ENCODE measurements at regions not wholly inside any gene's neighbourhood (a gene's known extent, or its start where the extent isn't known, plus 50 kb on each side); places are given as distances from the start of the nearest gene placed in this dataset.
A peak's percentile ranks its signal among the peaks of the same experiment; 100 is the strongest.

GRCh38 chr5:99070362-99070761, 141.6 kb upstream of the CHD1 start:
- H4K20me1 ChIP-seq (ENCODE audit: control insufficient read depth, extremely low read depth, insufficient read depth, low read length): no peaks in the 10 kb centered on the region
- no peaks in the 10 kb centered on the region for H3K79me2 ChIP-seq (ENCODE audit: control insufficient read depth, insufficient read depth, low read length)
- H3K27ac ChIP-seq (ENCODE audit: insufficient read depth, low read length): no peak overlapping the region
- H3K9ac ChIP-seq (ENCODE audit: insufficient read depth, low read length): no peak overlapping the region
- H3K4me1 ChIP-seq (ENCODE audit: control insufficient read depth, extremely low read depth, insufficient read depth, low read length): no peaks in the 10 kb centered on the region
- H3K27me3 ChIP-seq (ENCODE audit: control insufficient read depth, insufficient read depth, low read length): no peaks in the 10 kb centered on the region
- H3K36me3 ChIP-seq (ENCODE audit: control insufficient read depth, insufficient read depth, low read length): no peaks in the 10 kb centered on the region
- no peak for TF ChIP-seq EZH2 (IDR thresholded peaks at IDR 0.05; ENCODE audit: low read length, missing control alignments)
- TF ChIP-seq, protein P1, sequence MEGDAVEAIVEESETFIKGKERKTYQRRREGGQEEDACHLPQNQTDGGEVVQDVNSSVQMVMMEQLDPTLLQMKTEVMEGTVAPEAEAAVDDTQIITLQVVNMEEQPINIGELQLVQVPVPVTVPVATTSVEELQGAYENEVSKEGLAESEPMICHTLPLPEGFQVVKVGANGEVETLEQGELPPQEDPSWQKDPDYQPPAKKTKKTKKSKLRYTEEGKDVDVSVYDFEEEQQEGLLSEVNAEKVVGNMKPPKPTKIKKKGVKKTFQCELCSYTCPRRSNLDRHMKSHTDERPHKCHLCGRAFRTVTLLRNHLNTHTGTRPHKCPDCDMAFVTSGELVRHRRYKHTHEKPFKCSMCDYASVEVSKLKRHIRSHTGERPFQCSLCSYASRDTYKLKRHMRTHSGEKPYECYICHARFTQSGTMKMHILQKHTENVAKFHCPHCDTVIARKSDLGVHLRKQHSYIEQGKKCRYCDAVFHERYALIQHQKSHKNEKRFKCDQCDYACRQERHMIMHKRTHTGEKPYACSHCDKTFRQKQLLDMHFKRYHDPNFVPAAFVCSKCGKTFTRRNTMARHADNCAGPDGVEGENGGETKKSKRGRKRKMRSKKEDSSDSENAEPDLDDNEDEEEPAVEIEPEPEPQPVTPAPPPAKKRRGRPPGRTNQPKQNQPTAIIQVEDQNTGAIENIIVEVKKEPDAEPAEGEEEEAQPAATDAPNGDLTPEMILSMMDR (conservative IDR thresholded peaks at IDR 0.05 in 1 of 2, IDR thresholded peaks at IDR 0.05 in 1 of 2; ENCODE audit: low read depth in 1 of 2, low read length in 2 of 2): no peak
- no peak overlapping the region for H3K4me3 ChIP-seq (replicated peaks in 1 of 4; ENCODE audit: control extremely low read depth in 1 of 4, insufficient read depth in 1 of 4, low read depth in 3 of 4, low read length in 4 of 4)
- H3K4me2 ChIP-seq (ENCODE audit: extremely low read depth, insufficient read depth, low read length): no peak overlapping the region
- no peak overlapping the region for H2AFZ ChIP-seq (ENCODE audit: low read length)
- DNase-seq (ENCODE audit: low read depth in 2 of 2): no peak
- H3K9me3 ChIP-seq (ENCODE audit: control insufficient read depth, insufficient read depth, low read depth, low read length): no peaks in the 10 kb centered on the region

DNA sequence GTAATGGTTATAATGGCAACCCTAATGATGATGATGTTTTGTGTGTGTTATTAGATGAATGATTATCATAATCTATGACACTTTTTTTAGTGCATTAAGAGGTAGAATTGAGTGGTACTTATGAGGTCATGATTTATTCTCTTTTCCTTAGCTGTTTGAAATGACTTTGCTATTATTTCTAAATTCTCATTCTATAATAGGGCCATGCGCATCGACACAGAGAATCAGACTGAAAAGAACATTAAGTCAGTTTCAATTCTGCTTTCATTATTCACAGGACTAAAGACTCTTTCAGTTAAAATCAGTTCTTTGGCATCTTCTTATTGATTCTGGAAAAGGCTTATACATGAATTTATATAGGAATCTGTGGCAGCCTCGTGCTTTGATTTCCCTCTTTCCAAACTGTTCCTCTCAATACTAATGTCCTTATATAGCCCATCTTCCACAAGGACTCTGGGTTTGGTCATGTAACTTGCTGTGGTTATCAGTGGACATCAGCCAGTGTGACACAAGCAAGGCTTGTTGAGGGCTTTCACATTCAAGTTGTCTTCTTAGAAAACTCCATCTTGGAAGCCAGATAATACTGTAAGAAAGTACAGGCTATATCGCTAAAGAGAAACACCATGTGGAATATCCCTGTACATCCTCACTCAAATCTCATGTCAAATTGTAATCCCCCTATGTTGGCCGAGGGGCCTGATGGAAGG, 140.3 kb upstream of the CHD1 start:
- H3K9ac ChIP-seq (ENCODE audit: insufficient read depth, low read length): no peak overlapping the region
- no peak overlapping the region for H3K27ac ChIP-seq (ENCODE audit: insufficient read depth, low read length)
- no peaks in the 10 kb centered on the region for H4K20me1 ChIP-seq (ENCODE audit: control insufficient read depth, extremely low read depth, insufficient read depth, low read length)
- no peak for DNase-seq (ENCODE audit: low read depth in 2 of 2)
- H2AFZ ChIP-seq (ENCODE audit: low read length): no peak overlapping the region
- H3K9me3 ChIP-seq (ENCODE audit: control insufficient read depth, insufficient read depth, low read depth, low read length): no peaks in the 10 kb centered on the region
- no peaks in the 10 kb centered on the region for H3K79me2 ChIP-seq (ENCODE audit: control insufficient read depth, insufficient read depth, low read length)
- TF ChIP-seq EZH2 (IDR thresholded peaks at IDR 0.05; ENCODE audit: low read length, missing control alignments): no peak
- TF ChIP-seq, protein P1 (conservative IDR thresholded peaks at IDR 0.05 in 1 of 2, IDR thresholded peaks at IDR 0.05 in 1 of 2; ENCODE audit: low read depth in 1 of 2, low read length in 2 of 2): no peak
- no peaks in the 10 kb centered on the region for H3K4me1 ChIP-seq (ENCODE audit: control insufficient read depth, extremely low read depth, insufficient read depth, low read length)
- H3K4me2 ChIP-seq (ENCODE audit: extremely low read depth, insufficient read depth, low read length): no peak overlapping the region
- no peaks in the 10 kb centered on the region for H3K27me3 ChIP-seq (ENCODE audit: control insufficient read depth, insufficient read depth, low read length)
- no peaks in the 10 kb centered on the region for H3K36me3 ChIP-seq (ENCODE audit: control insufficient read depth, insufficient read depth, low read length)
- no peak overlapping the region for H3K4me3 ChIP-seq (replicated peaks in 1 of 4; ENCODE audit: control extremely low read depth in 1 of 4, insufficient read depth in 1 of 4, low read depth in 3 of 4, low read length in 4 of 4)

- H4K20me1 ChIP-seq (ENCODE audit: control insufficient read depth, extremely low read depth, insufficient read depth, low read length): no peaks in the 10 kb centered on the region
- no peaks in the 10 kb centered on the region for H3K9me3 ChIP-seq (ENCODE audit: control insufficient read depth, insufficient read depth, low read depth, low read length)
- H3K79me2 ChIP-seq (ENCODE audit: control insufficient read depth, insufficient read depth, low read length): no peaks in the 10 kb centered on the region
- H3K4me3 ChIP-seq (replicated peaks in 1 of 4; ENCODE audit: control extremely low read depth in 1 of 4, insufficient read depth in 1 of 4, low read depth in 3 of 4, low read length in 4 of 4): no peak overlapping the region
- H3K36me3 ChIP-seq (ENCODE audit: control insufficient read depth, insufficient read depth, low read length): no peaks in the 10 kb centered on the region
- peak in 1 of 2 donors; percentile 19 for DNase-seq (ENCODE audit: low read depth in 2 of 2)
- H3K27me3 ChIP-seq (ENCODE audit: control insufficient read depth, insufficient read depth, low read length): no peaks in the 10 kb centered on the region
- no peak overlapping the region for H2AFZ ChIP-seq (ENCODE audit: low read length)
- peaks cover 8% of the 10 kb centered on the region for H3K4me1 ChIP-seq (ENCODE audit: control insufficient read depth, extremely low read depth, insufficient read depth, low read length)
- H3K4me2 ChIP-seq (ENCODE audit: extremely low read depth, insufficient read depth, low read length): no peak overlapping the region
- H3K9ac ChIP-seq (ENCODE audit: insufficient read depth, low read length): no peak overlapping the region
- no peak overlapping the region for H3K27ac ChIP-seq (ENCODE audit: insufficient read depth, low read length)
- TF ChIP-seq EZH2 (IDR thresholded peaks at IDR 0.05; ENCODE audit: low read length, missing control alignments): no peak
- TF ChIP-seq, protein P1 (conservative IDR thresholded peaks at IDR 0.05 in 1 of 2, IDR thresholded peaks at IDR 0.05 in 1 of 2; ENCODE audit: low read depth in 1 of 2, low read length in 2 of 2): no peak
These were observed 134.9 kb upstream of the CHD1 start for GRCh38 chr5:99063737-99064136.

All from fibroblast of lung (primary cell).